ENCODE measurements at regions not wholly inside any gene's neighbourhood (a gene's known extent, or its start where the extent isn't known, plus 50 kb on each side); places are given as distances from the start of the nearest gene placed in this dataset.

GRCh38 chr14:71659159-71659558 is 273.1 kb upstream of the RGS6 start:
- TF ChIP-seq SIN3A (IDR thresholded peaks at IDR 0.05; ENCODE audit: borderline replicate concordance, insufficient read depth, low read length): no peak
- TF ChIP-seq POLR2AphosphoS5 (IDR thresholded peaks at IDR 0.05; ENCODE audit: low read depth, low read length): no peak
